Nephron (organoid): ENCODE measurements at regions not wholly inside any gene's neighbourhood (a gene's known extent, or its start where the extent isn't known, plus 50 kb on each side); places are given as distances from the start of the nearest gene placed in this dataset.
A peak's percentile ranks its signal among the peaks of the same experiment; 100 is the strongest.

Experiments used
- H3K27ac Mint-ChIP-seq, 3 experiments: 2 replicates each; pipeline ENCODE4 v1.8.0; 2020; ENCODE audit warnings: mixed read lengths in 3 of 3, mild to moderate bottlenecking in 2 of 3, moderate library complexity in 1 of 3
- H3K27me3 Mint-ChIP-seq: 2 replicates; pipeline ENCODE4 v1.8.0; 2021; ENCODE audit warnings: low read depth, mild to moderate bottlenecking, moderate library complexity, mixed read lengths
- H3K36me3 Mint-ChIP-seq: 2 replicates; pipeline ENCODE4 v1.8.0; 2020; ENCODE audit warnings: low read depth, mixed read lengths
- H3K4me1 Mint-ChIP-seq: 2 replicates; pipeline ENCODE4 v1.8.0; 2020; ENCODE audit warnings: mixed read lengths
- H3K4me3 Mint-ChIP-seq, 3 experiments: 2 replicates each; pipeline ENCODE4 v1.8.0; 2020; ENCODE audit warnings: mild to moderate bottlenecking in 3 of 3, mixed read lengths in 3 of 3, moderate library complexity in 2 of 3
- H3K9me3 Mint-ChIP-seq: 2 replicates; pipeline ENCODE4 v1.8.0; 2020; ENCODE audit warnings: mixed read lengths
- TF ChIP-seq, protein P1 (sequence below), 3 experiments: fragments of 200-600 bp; sonication (generic); IDR thresholded peaks; one replicate each; pipeline ENCODE4 v1.5.0; 2021; ENCODE audit warnings: antibody characterized with exemption in 3 of 3; ENCODE audit not compliant: unreplicated experiment in 3 of 3

DNA sequence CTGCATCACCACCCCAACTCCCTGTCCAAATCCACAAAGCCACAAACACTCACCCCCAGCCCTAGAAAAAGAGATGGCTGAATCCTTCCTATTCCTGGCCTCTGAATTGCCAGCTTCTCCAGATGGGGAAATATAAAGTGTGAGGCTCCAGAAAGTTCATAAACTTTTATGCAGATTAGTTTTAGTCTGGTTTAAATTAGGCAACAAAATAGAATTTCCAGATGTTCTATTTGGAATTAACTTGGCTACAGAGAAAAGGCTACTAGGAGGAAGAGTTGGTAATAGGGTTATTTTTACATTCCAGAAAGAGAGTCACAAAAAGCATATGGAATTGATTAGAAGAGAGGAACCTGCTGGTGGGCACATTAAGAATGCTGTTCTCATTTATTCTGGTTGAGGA lies 56.0 kb downstream of the EN1 start:
- TF ChIP-seq, protein P1, sequence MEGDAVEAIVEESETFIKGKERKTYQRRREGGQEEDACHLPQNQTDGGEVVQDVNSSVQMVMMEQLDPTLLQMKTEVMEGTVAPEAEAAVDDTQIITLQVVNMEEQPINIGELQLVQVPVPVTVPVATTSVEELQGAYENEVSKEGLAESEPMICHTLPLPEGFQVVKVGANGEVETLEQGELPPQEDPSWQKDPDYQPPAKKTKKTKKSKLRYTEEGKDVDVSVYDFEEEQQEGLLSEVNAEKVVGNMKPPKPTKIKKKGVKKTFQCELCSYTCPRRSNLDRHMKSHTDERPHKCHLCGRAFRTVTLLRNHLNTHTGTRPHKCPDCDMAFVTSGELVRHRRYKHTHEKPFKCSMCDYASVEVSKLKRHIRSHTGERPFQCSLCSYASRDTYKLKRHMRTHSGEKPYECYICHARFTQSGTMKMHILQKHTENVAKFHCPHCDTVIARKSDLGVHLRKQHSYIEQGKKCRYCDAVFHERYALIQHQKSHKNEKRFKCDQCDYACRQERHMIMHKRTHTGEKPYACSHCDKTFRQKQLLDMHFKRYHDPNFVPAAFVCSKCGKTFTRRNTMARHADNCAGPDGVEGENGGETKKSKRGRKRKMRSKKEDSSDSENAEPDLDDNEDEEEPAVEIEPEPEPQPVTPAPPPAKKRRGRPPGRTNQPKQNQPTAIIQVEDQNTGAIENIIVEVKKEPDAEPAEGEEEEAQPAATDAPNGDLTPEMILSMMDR (IDR thresholded peaks at IDR 0.05; ENCODE audit: unreplicated experiment in 3 of 3): no peak
- H3K4me3 Mint-ChIP-seq: no peak overlapping the region
- peaks cover 23% of the 10 kb centered on the region for H3K27me3 Mint-ChIP-seq
- no peak overlapping the region for H3K27ac Mint-ChIP-seq
- peaks cover 3% of the 10 kb centered on the region for H3K9me3 Mint-ChIP-seq
- no peaks in the 10 kb centered on the region for H3K36me3 Mint-ChIP-seq
- H3K4me1 Mint-ChIP-seq: no peaks in the 10 kb centered on the region

DNA sequence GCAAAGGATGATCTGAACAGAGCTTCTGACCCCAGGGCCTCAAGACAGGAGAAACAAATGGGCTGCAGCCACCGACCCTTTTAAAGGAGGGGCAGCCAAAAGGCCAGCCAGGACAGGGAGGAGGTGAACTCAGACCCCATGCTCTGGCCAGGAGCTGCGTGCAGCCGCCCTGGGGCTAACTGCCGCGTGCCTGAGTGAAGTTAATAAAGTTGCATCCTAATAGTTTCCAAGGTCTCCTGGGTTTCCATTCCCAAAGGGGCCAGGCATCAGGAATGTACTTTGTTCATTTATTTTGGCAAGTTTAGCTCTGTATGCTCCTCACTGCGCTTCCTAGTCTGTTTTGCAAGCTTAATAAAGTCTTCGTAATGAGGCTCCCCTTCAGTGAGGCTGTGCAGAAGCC lies 60.7 kb downstream of the EN1 start:
- peaks cover 22% of the 10 kb centered on the region for H3K27me3 Mint-ChIP-seq
- no peaks in the 10 kb centered on the region for H3K36me3 Mint-ChIP-seq
- H3K9me3 Mint-ChIP-seq: no peaks in the 10 kb centered on the region
- no peak overlapping the region for H3K27ac Mint-ChIP-seq
- TF ChIP-seq, protein P1 (IDR thresholded peaks at IDR 0.05; ENCODE audit: unreplicated experiment in 3 of 3): no peak
- H3K4me3 Mint-ChIP-seq: no peak overlapping the region
- H3K4me1 Mint-ChIP-seq: no peaks in the 10 kb centered on the region

DNA sequence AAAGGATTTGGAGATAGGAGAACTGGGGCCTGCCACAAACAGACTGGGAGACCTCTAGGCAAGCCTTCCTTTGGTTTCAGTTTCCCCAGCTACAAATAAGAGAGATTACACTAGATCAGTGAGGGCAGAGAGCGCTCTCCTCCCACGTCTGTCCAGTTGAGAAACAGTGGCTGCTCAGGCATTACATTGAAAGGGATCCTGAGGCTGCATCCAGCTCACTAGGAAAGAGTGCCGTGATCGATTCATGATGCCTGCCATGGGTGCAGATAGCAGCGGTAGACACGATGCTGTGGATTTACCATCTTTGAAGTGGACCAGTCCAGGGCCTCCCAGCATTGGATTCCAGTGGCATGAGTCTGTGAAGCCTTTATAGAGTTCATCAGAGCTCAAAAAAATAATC lies 62.6 kb downstream of the EN1 start:
- peaks cover 6% of the 10 kb centered on the region for H3K9me3 Mint-ChIP-seq
- no peaks in the 10 kb centered on the region for H3K4me1 Mint-ChIP-seq
- no peak overlapping the region for H3K27ac Mint-ChIP-seq
- no peak overlapping the region for H3K4me3 Mint-ChIP-seq
- no peaks in the 10 kb centered on the region for H3K36me3 Mint-ChIP-seq
- peaks cover 19% of the 10 kb centered on the region for H3K27me3 Mint-ChIP-seq
- TF ChIP-seq, protein P1 (IDR thresholded peaks at IDR 0.05; ENCODE audit: unreplicated experiment in 3 of 3): no peak

DNA sequence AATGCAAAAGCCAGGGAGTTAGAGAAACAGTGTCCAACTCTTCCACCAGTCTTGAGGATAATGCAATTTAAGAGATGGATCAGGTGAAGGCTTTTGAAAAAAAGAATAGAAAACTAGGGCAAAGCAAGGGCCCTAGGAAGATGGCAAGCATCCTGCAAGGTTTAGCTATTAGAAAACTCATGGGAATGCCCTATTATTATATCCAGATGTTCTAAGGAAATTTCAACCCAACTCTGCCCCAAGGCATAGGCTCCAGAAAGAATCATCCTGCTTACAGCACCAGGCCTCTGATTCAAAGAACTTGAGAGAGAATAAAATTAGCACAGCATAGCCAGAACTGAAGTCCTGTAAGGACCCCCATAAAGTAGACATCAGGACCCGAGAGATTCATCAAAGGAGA lies 68.1 kb downstream of the EN1 start:
- TF ChIP-seq, protein P1 (IDR thresholded peaks at IDR 0.05; ENCODE audit: unreplicated experiment in 3 of 3): no peak
- Mint-ChIP-seq H3K27me3 (peaks cover 17% of the 10 kb centered on the region), H3K4me1 (peaks cover 5% of the 10 kb centered on the region)

DNA sequence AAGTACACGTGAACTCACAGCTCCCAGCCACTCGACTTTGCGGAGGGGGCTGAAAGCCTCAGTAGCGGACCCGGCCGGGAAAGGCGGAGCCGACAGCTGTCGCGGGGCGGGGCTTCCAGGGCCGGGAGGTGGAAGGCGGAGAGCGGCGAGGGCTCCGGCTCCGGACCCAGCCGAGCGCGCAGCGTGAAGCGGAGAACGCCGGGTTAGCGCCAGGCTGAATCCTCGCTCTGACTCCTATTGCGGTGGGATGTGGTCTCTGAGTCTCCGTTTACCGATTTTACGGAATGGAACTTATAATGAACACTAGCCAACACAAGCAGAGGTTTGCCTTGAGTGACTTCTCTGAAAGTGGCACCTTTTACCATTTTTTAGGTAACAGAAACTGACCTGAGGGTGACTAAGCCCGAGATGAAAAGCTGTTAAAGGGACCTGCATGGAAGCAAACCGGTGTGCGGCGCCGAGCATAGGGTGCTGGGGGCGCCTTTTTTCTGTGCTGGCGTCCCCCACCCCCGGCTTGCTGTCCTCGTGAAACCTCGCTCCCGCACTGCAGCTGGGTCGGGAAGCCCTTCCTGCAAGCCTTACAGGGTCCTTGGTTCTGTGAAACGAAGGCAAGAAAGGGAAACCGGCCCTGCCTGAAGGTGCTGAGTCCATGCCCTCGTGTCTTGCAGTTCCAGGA lies 72.9 kb downstream of the EN1 start:
- Mint-ChIP-seq H3K9me3 (no peaks in the 10 kb centered on the region), H3K4me3 (peak overlapping the region; percentile 58 to 83 (median 81)), H3K27ac (no peak overlapping the region), H3K36me3 (no peaks in the 10 kb centered on the region), H3K27me3 (peaks cover 60% of the 10 kb centered on the region), H3K4me1 (peaks cover 11% of the 10 kb centered on the region)
- TF ChIP-seq, protein P1 (IDR thresholded peaks at IDR 0.05; ENCODE audit: unreplicated experiment in 3 of 3): no peak

More for the DNA sequence above, 68.1 kb downstream of the EN1 start:
- Mint-ChIP-seq H3K4me3 (no peak overlapping the region), H3K9me3 (peaks cover 6% of the 10 kb centered on the region), H3K27ac (no peak overlapping the region), H3K36me3 (no peaks in the 10 kb centered on the region)

DNA sequence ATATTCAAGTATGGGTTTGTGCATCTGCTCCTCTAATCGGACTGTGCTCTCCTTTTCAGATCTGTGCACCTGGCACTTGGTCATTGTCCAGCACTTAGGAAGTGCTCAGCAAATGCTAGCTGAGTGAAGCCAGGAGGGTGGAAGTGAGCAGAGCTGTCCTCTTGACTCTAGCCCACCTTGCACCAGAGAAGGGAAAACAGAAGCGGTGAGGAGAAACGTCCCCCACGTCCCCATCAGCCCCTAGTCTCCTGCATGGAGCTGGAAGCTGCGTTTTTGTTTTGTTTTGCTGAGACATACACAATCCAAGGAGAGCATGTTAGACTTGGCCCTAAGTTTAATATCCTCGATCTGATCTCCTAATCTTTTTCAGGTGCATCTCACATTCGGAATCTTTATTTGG lies 73.6 kb downstream of the EN1 start:
- Mint-ChIP-seq H3K4me1 (peaks cover 11% of the 10 kb centered on the region), H3K4me3 (peak overlapping the region; percentile 58 to 83 (median 81)), H3K36me3 (no peaks in the 10 kb centered on the region), H3K27me3 (peaks cover 63% of the 10 kb centered on the region), H3K27ac (peak overlapping the region in 1 of 3 experiments; percentile 44), H3K9me3 (no peaks in the 10 kb centered on the region)
- TF ChIP-seq, protein P1 (IDR thresholded peaks at IDR 0.05; ENCODE audit: unreplicated experiment in 3 of 3): no peak
